ENCODE measurements at regions not wholly inside any gene's neighbourhood (a gene's known extent, or its start where the extent isn't known, plus 50 kb on each side); places are given as distances from the start of the nearest gene placed in this dataset.

DNA sequence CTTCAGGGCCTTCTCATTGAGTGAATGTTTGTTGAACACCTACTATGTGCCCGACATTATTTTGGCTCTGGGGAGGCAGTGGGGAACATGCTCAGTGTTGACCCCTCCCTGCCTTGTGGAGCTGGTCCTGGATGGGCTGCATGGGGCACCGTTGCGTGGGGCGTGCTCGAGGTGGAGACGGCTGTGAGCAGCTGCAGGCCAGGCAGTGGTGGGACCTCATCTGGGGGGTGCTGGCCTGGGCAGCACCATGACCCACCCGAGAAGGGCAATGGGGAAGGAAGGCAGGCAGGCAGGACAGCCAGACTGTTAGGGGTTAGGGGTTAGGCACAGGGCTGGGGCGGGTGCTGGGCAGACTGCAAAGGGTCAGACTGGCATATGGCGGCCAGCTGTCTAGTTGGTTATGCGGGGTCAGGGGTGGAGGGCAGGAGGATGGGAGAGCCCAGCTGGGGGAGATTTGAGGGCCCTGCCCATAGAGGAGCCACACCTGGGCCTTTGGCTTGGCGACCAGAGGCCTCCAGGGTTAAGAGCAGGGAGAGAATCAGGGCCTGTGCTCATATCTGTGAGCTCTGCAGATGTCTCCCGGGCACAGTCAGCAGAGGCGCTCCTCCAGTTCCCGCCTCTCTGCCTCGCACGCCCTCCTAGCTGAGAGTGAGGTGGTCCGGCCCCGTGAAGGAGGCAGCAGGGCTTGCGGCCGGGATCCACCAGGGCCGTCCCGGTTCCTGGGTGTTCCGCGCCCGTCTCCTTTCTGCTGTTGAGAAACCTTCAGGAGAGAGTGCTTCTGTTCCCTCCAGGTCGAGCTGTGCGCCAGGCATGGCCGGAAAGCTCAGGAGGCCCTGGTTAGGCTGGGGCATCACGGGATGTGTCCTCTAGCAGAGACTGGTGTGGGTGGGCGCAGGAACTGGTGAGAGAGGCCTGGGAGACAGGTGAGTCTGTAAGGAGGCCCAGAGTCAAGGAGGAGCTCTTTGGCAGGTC lies 73.3 kb downstream of the RGS12 start:
- TF ChIP-seq, protein P1, sequence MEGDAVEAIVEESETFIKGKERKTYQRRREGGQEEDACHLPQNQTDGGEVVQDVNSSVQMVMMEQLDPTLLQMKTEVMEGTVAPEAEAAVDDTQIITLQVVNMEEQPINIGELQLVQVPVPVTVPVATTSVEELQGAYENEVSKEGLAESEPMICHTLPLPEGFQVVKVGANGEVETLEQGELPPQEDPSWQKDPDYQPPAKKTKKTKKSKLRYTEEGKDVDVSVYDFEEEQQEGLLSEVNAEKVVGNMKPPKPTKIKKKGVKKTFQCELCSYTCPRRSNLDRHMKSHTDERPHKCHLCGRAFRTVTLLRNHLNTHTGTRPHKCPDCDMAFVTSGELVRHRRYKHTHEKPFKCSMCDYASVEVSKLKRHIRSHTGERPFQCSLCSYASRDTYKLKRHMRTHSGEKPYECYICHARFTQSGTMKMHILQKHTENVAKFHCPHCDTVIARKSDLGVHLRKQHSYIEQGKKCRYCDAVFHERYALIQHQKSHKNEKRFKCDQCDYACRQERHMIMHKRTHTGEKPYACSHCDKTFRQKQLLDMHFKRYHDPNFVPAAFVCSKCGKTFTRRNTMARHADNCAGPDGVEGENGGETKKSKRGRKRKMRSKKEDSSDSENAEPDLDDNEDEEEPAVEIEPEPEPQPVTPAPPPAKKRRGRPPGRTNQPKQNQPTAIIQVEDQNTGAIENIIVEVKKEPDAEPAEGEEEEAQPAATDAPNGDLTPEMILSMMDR (IDR thresholded peaks at IDR 0.05), result no peak
- TF ChIP-seq EP300 (IDR thresholded peaks at IDR 0.05), result no peak

Data from ovary (tissue), 3 donors.